K562 (cell line): ENCODE measurements at regions not wholly inside any gene's neighbourhood (a gene's known extent, or its start where the extent isn't known, plus 50 kb on each side); places are given as distances from the start of the nearest gene placed in this dataset.

Experiments used
- ATAC-seq: fragments of 200-7000 bp; cut with Tn5 transposase; 3 replicates; pipeline ENCODE4 v1.9.1; 2020; ENCODE audit warnings: moderate library complexity
- BruUV-seq: library from RNA; stranded (reverse); fragments of 400-500 nt; replicated peaks from 2 replicates; lab custom pipeline; 2021; lab: Mats Ljungman, UMichigan
- CTCF ChIA-PET: fragments of 300-600 bp; formaldehyde crosslinking; extraction: SDS; loops from one replicate; lab custom pipeline; 2021; ENCODE audit warnings: low intra/inter-chr PET ratio; lab: Yijun Ruan, JAX
- POLR2A ChIA-PET: fragments of 300-600, 350-650 bp; sonication (Branson Sonifier 250); formaldehyde crosslinking; extraction: SDS; loops from one replicate; lab custom pipeline; 2021; ENCODE audit warnings: antibody characterized with exemption, inconsistent platforms; lab: Yijun Ruan, JAX
- DNase-seq, 4 experiments: peaks; one replicate each; pipeline versions ENCODE4 v3.0.0 to v3.0.0-alpha.2; 2011 to 2018; ENCODE audit warnings: low spot score in 3 of 4, mixed read lengths in 3 of 4; ENCODE audit errors: extremely low read depth in 1 of 4
- FAIRE-seq: peaks from 2 replicates; lab custom pipeline; 2011; peaks lifted over from hg19 to GRCh38; lab: Jason Lieb, UNC
- H2AFZ ChIP-seq: 2 replicates; pipeline ENCODE4 v1.6.0; 2011; ENCODE audit warnings: low read depth, low read length, control low read depth, inconsistent platforms
- H3K27ac ChIP-seq: fragments of 200-600 bp; 3 replicates; pipeline ENCODE4 v1.8.0; 2011; ENCODE audit warnings: low read depth, mild to moderate bottlenecking, control low read depth, inconsistent platforms, low read length, moderate library complexity, mixed read lengths; ENCODE audit errors: extremely low read depth
- H3K27me3 ChIP-seq, 2 experiments: fragments of 300-600 bp in 1 of 2; 2 replicates in 1 of 2; 3 replicates in 1 of 2; pipeline versions ENCODE4 v1.6.0 to v1.8.0; 2011; ENCODE audit warnings: inconsistent platforms in 2 of 2, low read length in 2 of 2, mild to moderate bottlenecking in 1 of 2, mixed read lengths in 1 of 2, moderate library complexity in 1 of 2; ENCODE audit not compliant: control insufficient read depth in 2 of 2, insufficient read depth in 2 of 2
- H3K36me3 ChIP-seq: fragments of 300-600 bp; 3 replicates; pipeline ENCODE4 v1.8.0; 2011; ENCODE audit warnings: mild to moderate bottlenecking, low read length, inconsistent platforms; ENCODE audit not compliant: control insufficient read depth, insufficient read depth
- H3K4me1 ChIP-seq, 2 experiments: fragments of 200-600 bp in 1 of 2; replicated peaks in 1 of 2; 2 replicates in 1 of 2; 3 replicates in 1 of 2; pipeline versions ENCODE4 v1.5.1 to v1.8.0; 2011; ENCODE audit warnings: inconsistent platforms in 2 of 2, low read length in 2 of 2, mild to moderate bottlenecking in 1 of 2, mixed read lengths in 1 of 2, moderate library complexity in 1 of 2; ENCODE audit not compliant: control insufficient read depth in 2 of 2, insufficient read depth in 2 of 2
- H3K4me2 ChIP-seq: 2 replicates; pipeline ENCODE4 v1.6.1; 2011; ENCODE audit warnings: low read length, control low read depth, inconsistent platforms, mixed read lengths; ENCODE audit not compliant: insufficient read depth
- H3K4me3 ChIP-seq: fragments of 200-600 bp; sonication (generic), shearing (Covaris generic); 2 replicates; pipeline ENCODE4 v1.5.1; 2016; ENCODE audit warnings: control low read depth, inconsistent platforms
- H3K79me2 ChIP-seq: fragments of 200-600 bp; 3 replicates; pipeline ENCODE4 v1.8.0; 2011; ENCODE audit warnings: low read length, inconsistent platforms; ENCODE audit not compliant: control insufficient read depth, insufficient read depth
- H3K9ac ChIP-seq, 2 experiments: 2 replicates each; pipeline versions ENCODE4 v1.6.0 to v1.6.1; 2011; ENCODE audit warnings: low read depth in 2 of 2, low read length in 2 of 2, control low read depth in 1 of 2, inconsistent platforms in 1 of 2, mild to moderate bottlenecking in 1 of 2, mixed read lengths in 1 of 2; ENCODE audit not compliant: insufficient read depth in 1 of 2
- H3K9me1 ChIP-seq: one replicate; pipeline ENCODE4 v1.6.0; 2011; ENCODE audit warnings: inconsistent platforms, mild to moderate bottlenecking, low read length, moderate library complexity; ENCODE audit not compliant: control insufficient read depth, insufficient read depth
- H3K9me3 ChIP-seq: replicated peaks from 2 replicates; pipeline ENCODE4 v1.5.1; 2011; ENCODE audit warnings: low read depth, low read length, inconsistent platforms; ENCODE audit not compliant: control insufficient read depth, insufficient read depth
- H4K20me1 ChIP-seq: replicated peaks from 2 replicates; pipeline ENCODE4 v1.6.1; 2011; ENCODE audit warnings: low read length, inconsistent platforms, mixed read lengths; ENCODE audit not compliant: control insufficient read depth, insufficient read depth
- BHLHE40 ChIP-seq: IDR thresholded peaks from 2 replicates; pipeline ENCODE4 v1.6.1; 2011; ENCODE audit warnings: low read length, improper control_type of control experiment
- CCNT2 ChIP-seq: IDR thresholded peaks from 2 replicates; pipeline ENCODE4 v1.6.1; 2011; ENCODE audit warnings: borderline replicate concordance, low read depth, mild to moderate bottlenecking, moderate library complexity, mixed read lengths, low read length; ENCODE audit not compliant: insufficient read length; ENCODE audit errors: extremely low read depth
- HDAC8 ChIP-seq: fragments of 450-650 bp; IDR thresholded peaks from 2 replicates; pipeline ENCODE4 v1.6.1; 2016; ENCODE audit warnings: mild to moderate bottlenecking, missing genetic modification characterization, moderate library complexity, missing compliant biosample characterization
- HDGF ChIP-seq: fragments of 450-650 bp; IDR thresholded peaks from 2 replicates; pipeline ENCODE4 v1.6.1; 2016
- NCOA1 ChIP-seq: fragments of 450-650 bp; IDR thresholded peaks from 2 replicates; pipeline ENCODE4 v1.6.1; 2016; ENCODE audit warnings: low read depth
- NCOA6 ChIP-seq: fragments of 450-650 bp; IDR thresholded peaks from 2 replicates; pipeline ENCODE4 v1.6.1; 2017; ENCODE audit warnings: mild to moderate bottlenecking
- NELFE ChIP-seq: IDR thresholded peaks from 2 replicates; pipeline ENCODE4 v1.6.1; 2011; ENCODE audit warnings: mild to moderate bottlenecking; ENCODE audit not compliant: insufficient read depth, insufficient read length
- SMARCB1 ChIP-seq: IDR thresholded peaks from 2 replicates; pipeline ENCODE4 v1.6.1; 2011; ENCODE audit warnings: improper control_type of control experiment, low read depth; ENCODE audit not compliant: insufficient read length
- SP1 ChIP-seq: sonication (generic); formaldehyde crosslinking; IDR thresholded peaks from 2 replicates; pipeline ENCODE4 v1.8.1; 2022; ENCODE audit warnings: mild to moderate bottlenecking, missing genetic modification reagents
- U2AF2 ChIP-seq: fragments of 200-400 bp; formaldehyde crosslinking; optimal IDR thresholded peaks from 2 replicates; pipeline ENCODE3; 2017; ENCODE audit warnings: low read depth, mild to moderate bottlenecking, low read length
- WGBS: fragments of 100-300 bp; shearing (Covaris generic); methylation state at CpG from one replicate; pipeline ENCODE4 v1.1.6; 2016; ENCODE audit warnings: low coverage, mixed read lengths; ENCODE audit not compliant: insufficient coverage; ENCODE audit errors: missing lambda C conversion rate; 5-methylcytosine and 5-hydroxymethylcytosine counted together
- in situ Hi-C: fragments of 300-500 bp; cut with MboI; formaldehyde crosslinking; loops from 4 replicates; pipeline ENCODE4 v1.15.0; 2018; ENCODE audit warnings: inconsistent platforms, mixed read lengths
- intact Hi-C: fragments of 100-400 bp; cut with micrococcal nuclease; formaldehyde crosslinking; loops from 2 replicates; pipeline ENCODE4 v1.14.2; 2022
- TF ChIP-seq, protein P1 (sequence below), 2 experiments: fragments of 450-650 bp; IDR thresholded peaks; 2 replicates each; pipeline ENCODE4 v1.6.1; 2018; ENCODE audit warnings: mild to moderate bottlenecking in 2 of 2, low read depth in 1 of 2; ENCODE audit not compliant: partially characterized antibody in 2 of 2

DNA sequence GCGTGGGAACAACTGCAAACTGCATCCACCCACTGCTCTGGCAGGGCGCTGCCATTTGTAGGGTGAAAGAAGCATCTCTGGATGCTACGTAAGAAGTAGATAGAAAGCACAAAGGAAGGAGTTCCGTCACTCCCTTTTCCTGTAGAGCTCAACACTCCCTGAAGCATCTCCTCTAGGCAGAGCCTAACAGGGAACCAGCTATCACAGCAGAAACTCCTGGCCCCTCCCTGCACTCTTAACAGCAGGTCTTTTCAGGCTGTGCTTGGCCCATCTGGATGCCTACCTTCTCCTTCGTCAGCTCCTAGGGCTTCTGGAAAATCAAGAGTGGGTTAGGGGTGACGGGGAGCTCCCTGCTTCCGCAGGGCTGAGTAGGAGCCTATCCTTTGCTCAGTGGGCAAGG, 112.9 kb upstream of the TLL1 start (continued):
- TF ChIP-seq, protein P1, sequence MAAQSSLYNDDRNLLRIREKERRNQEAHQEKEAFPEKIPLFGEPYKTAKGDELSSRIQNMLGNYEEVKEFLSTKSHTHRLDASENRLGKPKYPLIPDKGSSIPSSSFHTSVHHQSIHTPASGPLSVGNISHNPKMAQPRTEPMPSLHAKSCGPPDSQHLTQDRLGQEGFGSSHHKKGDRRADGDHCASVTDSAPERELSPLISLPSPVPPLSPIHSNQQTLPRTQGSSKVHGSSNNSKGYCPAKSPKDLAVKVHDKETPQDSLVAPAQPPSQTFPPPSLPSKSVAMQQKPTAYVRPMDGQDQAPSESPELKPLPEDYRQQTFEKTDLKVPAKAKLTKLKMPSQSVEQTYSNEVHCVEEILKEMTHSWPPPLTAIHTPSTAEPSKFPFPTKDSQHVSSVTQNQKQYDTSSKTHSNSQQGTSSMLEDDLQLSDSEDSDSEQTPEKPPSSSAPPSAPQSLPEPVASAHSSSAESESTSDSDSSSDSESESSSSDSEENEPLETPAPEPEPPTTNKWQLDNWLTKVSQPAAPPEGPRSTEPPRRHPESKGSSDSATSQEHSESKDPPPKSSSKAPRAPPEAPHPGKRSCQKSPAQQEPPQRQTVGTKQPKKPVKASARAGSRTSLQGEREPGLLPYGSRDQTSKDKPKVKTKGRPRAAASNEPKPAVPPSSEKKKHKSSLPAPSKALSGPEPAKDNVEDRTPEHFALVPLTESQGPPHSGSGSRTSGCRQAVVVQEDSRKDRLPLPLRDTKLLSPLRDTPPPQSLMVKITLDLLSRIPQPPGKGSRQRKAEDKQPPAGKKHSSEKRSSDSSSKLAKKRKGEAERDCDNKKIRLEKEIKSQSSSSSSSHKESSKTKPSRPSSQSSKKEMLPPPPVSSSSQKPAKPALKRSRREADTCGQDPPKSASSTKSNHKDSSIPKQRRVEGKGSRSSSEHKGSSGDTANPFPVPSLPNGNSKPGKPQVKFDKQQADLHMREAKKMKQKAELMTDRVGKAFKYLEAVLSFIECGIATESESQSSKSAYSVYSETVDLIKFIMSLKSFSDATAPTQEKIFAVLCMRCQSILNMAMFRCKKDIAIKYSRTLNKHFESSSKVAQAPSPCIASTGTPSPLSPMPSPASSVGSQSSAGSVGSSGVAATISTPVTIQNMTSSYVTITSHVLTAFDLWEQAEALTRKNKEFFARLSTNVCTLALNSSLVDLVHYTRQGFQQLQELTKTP (IDR thresholded peaks at IDR 0.05; ENCODE audit: low read depth in 1 of 2, partially characterized antibody in 2 of 2) = no peak

- Histone ChIP-seq H3K9me3 (no peaks in the 10 kb centered on the region), H4K20me1 (no peaks in the 10 kb centered on the region), H2AFZ (no peak overlapping the region), H3K36me3 (no peaks in the 10 kb centered on the region), H3K79me2 (no peaks in the 10 kb centered on the region), H3K4me3 (no peak overlapping the region), H3K9ac (no peak overlapping the region), H3K4me2 (no peak overlapping the region), H3K27me3 (no peaks in the 10 kb centered on the region), H3K9me1 (no peaks in the 10 kb centered on the region), H3K4me1 (no peaks in the 10 kb centered on the region), H3K27ac (no peak overlapping the region)
- ChIA-PET CTCF (no interaction called here), POLR2A (interaction anchor here (0.6 kb wide), 1 partner anchor 1631 kb away, joined by 5 read pairs; no protein-coding TSS in a partner anchor)
- FAIRE-seq (no peak), ATAC-seq (no peak), DNase-seq (no peak)
- WGBS = 0% methylated on average over 1 of the region's 1 CpG
- intact Hi-C loops (no loop called here), in situ Hi-C loops (no loop called here)
- no TSS peak for BruUV-seq
- TF ChIP-seq NCOA1 (no peak), NCOA6 (no peak), NELFE (no peak), HDAC8 (tag) (no peak), BHLHE40 (no peak), U2AF2 (no peak), CCNT2 (no peak), SMARCB1 (no peak), HDGF (no peak), SP1 (CRISPR knock-in tag) (no peak)
Observed at GRCh38 chr4:165761963-165762362, 111.1 kb upstream of the TLL1 start.
